Activated B cell treated with CpG ODN at 0.5 μM for 24 hours (primary cell): ENCODE measurements at regions not wholly inside any gene's neighbourhood (a gene's known extent, or its start where the extent isn't known, plus 50 kb on each side); places are given as distances from the start of the nearest gene placed in this dataset.

Experiments used
- ATAC-seq: fragments of 200-7000 bp; cut with Tn5 transposase; one replicate; pipeline ENCODE4 v1.10.0; 2021; ENCODE audit warnings: low read depth, mild to moderate bottlenecking, moderate library complexity
- CTCF ChIA-PET: fragments of 350-600 bp; sonication (Branson Sonifier 250); formaldehyde crosslinking; loops from one replicate; lab custom pipeline; 2021; ENCODE audit warnings: antibody characterized with exemption; lab: Charles Lee
- POLR2A ChIA-PET: fragments of 350-600 bp; sonication (Branson Sonifier 250); formaldehyde crosslinking; loops from one replicate; lab custom pipeline; 2021; ENCODE audit warnings: antibody characterized with exemption; lab: Charles Lee
- DNase-seq: peaks from one replicate; pipeline ENCODE4 v3.0.0; 2022
- H3K27ac Mint-ChIP-seq: one replicate; pipeline ENCODE4 v1.8.0; 2020; ENCODE audit warnings: mixed read lengths
- H3K27me3 Mint-ChIP-seq: one replicate; pipeline ENCODE4 v1.8.0; 2021; ENCODE audit warnings: mixed read lengths
- H3K36me3 Mint-ChIP-seq: one replicate; pipeline ENCODE4 v1.8.0; 2021; ENCODE audit warnings: low read depth, mixed read lengths
- H3K4me1 Mint-ChIP-seq: one replicate; pipeline ENCODE4 v1.8.0; 2021; ENCODE audit warnings: mixed read lengths
- H3K4me3 Mint-ChIP-seq: one replicate; pipeline ENCODE4 v1.8.0; 2020; ENCODE audit warnings: mild to moderate bottlenecking, mixed read lengths
- H3K9me3 Mint-ChIP-seq: one replicate; pipeline ENCODE4 v1.8.0; 2020; ENCODE audit warnings: mixed read lengths
- intact Hi-C: fragments of 100-400 bp; cut with micrococcal nuclease; formaldehyde crosslinking; loops from one replicate; pipeline ENCODE4 v1.15.1; 2024
- TF ChIP-seq, protein P1 (sequence below): fragments of 200-600 bp; IDR thresholded peaks from one replicate; pipeline ENCODE4 v1.8.0; 2022; ENCODE audit warnings: antibody characterized with exemption, mild to moderate bottlenecking

DNA sequence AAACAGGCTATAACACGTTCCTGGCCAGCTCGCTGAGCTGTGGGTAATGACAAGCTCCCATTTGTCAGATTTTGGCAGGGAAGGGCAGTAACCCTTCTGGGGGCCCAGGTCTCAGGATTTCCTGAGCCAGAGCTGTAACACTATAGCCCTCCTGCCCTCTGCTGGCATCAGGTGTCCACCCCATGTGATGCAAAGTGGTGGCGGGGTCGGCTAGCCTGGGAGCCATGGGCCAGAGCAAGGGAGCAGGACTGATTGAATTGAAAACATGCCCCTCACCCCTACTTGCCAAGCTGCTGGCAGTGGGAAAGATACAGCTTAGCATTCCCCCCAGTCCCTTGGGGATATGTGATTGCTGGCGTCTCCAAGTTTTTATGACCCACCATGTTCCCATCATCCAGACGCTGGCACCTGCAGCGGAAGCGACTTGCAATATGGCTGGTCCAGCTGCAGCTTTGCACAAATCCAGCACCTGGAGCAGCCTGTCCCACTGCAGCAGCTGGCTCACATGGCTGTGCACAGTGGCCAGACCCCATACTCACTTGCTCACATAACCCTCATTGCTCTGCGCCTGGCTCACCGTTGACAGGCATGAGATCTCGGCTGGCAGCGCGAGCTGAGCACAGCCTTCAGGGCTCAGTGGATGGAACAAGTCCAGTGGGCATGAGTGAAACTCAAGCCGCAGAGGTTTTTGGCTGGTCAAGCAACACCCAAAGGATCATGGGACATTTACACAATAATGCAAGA, 1147.8 kb downstream of the JRKL start:
- H3K4me1 Mint-ChIP-seq, result no peaks in the 10 kb centered on the region
- no peaks in the 10 kb centered on the region for H3K36me3 Mint-ChIP-seq
- H3K4me3 Mint-ChIP-seq, result no peak overlapping the region
- POLR2A ChIA-PET, result no interaction called here
- H3K9me3 Mint-ChIP-seq, result peaks cover 17% of the 10 kb centered on the region
- no peak overlapping the region for H3K27ac Mint-ChIP-seq
- CTCF ChIA-PET, result no interaction called here
- TF ChIP-seq, protein P1, sequence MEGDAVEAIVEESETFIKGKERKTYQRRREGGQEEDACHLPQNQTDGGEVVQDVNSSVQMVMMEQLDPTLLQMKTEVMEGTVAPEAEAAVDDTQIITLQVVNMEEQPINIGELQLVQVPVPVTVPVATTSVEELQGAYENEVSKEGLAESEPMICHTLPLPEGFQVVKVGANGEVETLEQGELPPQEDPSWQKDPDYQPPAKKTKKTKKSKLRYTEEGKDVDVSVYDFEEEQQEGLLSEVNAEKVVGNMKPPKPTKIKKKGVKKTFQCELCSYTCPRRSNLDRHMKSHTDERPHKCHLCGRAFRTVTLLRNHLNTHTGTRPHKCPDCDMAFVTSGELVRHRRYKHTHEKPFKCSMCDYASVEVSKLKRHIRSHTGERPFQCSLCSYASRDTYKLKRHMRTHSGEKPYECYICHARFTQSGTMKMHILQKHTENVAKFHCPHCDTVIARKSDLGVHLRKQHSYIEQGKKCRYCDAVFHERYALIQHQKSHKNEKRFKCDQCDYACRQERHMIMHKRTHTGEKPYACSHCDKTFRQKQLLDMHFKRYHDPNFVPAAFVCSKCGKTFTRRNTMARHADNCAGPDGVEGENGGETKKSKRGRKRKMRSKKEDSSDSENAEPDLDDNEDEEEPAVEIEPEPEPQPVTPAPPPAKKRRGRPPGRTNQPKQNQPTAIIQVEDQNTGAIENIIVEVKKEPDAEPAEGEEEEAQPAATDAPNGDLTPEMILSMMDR, result no peak
- no peaks in the 10 kb centered on the region for H3K27me3 Mint-ChIP-seq
- ATAC-seq (no peak), DNase-seq (no peak)
- intact Hi-C loops, result no loop called here

DNA sequence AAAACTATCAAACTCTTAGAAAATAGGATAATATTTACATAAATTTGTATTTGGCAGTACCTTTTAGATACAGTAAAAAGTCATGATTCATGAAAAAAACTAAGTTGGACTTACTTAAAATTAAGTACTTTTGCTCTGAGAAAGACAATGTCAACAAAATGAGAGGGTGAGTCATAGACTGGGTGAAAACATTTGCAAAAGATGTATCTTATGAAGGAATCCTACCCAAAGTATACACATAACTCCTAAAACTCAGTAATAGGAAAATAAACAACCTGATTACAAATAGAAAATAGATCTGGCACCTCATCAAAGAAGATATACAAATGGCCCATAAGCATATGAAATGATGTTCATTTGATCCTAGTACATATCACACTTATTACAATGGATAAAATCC, 1154.6 kb downstream of the JRKL start:
- CTCF ChIA-PET, result no interaction called here
- Mint-ChIP-seq H3K4me1 (no peaks in the 10 kb centered on the region), H3K27me3 (no peaks in the 10 kb centered on the region)

DNA sequence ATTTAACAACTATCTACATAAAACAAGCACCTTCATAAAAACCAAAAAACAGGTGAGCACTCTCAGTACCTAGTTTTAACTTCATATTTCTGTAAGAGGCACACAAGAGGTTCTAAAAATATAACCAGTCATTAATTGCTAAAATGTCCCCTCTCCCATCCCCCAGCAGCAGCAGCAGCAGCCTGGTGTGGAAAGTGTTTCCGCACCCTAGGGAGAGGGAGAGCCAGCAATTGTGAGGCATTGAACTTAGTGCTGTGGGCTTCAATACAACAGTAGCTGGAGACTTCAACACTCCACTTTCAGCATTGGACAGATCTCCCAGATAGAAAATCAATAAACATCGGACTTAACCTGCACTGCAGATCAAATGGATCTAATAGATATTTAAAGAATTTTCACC, 1158.5 kb downstream of the JRKL start:
- ChIA-PET CTCF (no interaction called here), POLR2A (no interaction called here)
- no peak for ATAC-seq
- Mint-ChIP-seq H3K4me1 (no peaks in the 10 kb centered on the region), H3K4me3 (no peak overlapping the region), H3K9me3 (peaks cover 4% of the 10 kb centered on the region), H3K36me3 (no peaks in the 10 kb centered on the region), H3K27ac (no peak overlapping the region), H3K27me3 (no peaks in the 10 kb centered on the region)
- TF ChIP-seq, protein P1, result no peak
- no peak for DNase-seq
- intact Hi-C loops, result no loop called here

More for the DNA sequence above, 1154.6 kb downstream of the JRKL start:
- Mint-ChIP-seq H3K9me3 (peaks cover 15% of the 10 kb centered on the region), H3K4me3 (no peak overlapping the region), H3K27ac (no peak overlapping the region), H3K36me3 (no peaks in the 10 kb centered on the region)
- intact Hi-C loops, result no loop called here
- no peak for DNase-seq
- POLR2A ChIA-PET, result no interaction called here
- ATAC-seq, result no peak
- TF ChIP-seq, protein P1, result no peak

DNA sequence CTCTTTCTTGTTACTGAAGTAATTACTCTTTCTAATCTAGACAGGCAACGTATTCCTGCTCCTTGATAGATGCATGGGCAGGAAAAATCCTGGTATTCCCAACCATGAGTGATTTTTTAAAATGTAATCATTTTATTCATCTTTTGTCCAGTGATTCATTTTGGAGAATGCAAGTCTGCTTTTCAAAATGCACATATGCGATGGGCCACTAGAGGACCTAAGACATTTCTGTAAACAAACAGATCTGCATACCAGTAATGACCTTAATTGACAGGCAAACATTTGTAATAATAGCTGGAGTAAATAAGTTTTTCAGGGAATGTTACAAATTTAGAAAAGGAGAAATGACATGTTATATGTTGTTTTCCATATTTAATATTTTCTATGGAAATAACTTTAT, 1167.6 kb downstream of the JRKL start:
- ATAC-seq (no peak), DNase-seq (no peak)
- Mint-ChIP-seq H3K4me3 (no peak overlapping the region), H3K36me3 (no peaks in the 10 kb centered on the region), H3K27ac (no peak overlapping the region), H3K4me1 (no peaks in the 10 kb centered on the region), H3K9me3 (peaks cover 3% of the 10 kb centered on the region), H3K27me3 (no peaks in the 10 kb centered on the region)
- CTCF ChIA-PET, result no interaction called here
- intact Hi-C loops, result no loop called here
- POLR2A ChIA-PET, result no interaction called here
- TF ChIP-seq, protein P1, result no peak

DNA sequence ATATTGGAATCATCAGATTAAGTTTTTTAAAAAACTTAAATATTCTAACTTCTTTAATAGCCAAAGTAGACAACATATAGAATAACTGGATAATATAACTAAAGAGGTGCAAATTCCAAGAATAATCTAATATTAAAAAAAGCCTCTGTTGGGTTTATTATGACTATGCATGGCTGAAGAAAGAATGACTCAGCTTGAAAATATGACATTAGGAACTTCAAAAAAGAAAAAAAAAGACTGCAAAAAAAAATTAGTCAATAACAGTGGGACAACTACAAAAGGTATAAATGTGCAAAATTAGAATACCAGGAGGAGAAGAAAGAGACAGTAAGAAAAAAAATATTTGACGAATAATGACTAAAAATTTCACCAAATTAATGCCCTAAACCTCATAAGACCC, 1178.0 kb downstream of the JRKL start:
- Mint-ChIP-seq H3K4me3 (no peak overlapping the region), H3K4me1 (no peaks in the 10 kb centered on the region), H3K27me3 (no peaks in the 10 kb centered on the region), H3K27ac (no peak overlapping the region), H3K9me3 (peaks cover 3% of the 10 kb centered on the region), H3K36me3 (no peaks in the 10 kb centered on the region)
- ChIA-PET CTCF (no interaction called here), POLR2A (no interaction called here)
- TF ChIP-seq, protein P1, result no peak
- no peak for DNase-seq
- intact Hi-C loops, result no loop called here
- no peak for ATAC-seq
